HG03066 (cell line): ENCODE measurements at regions not wholly inside any gene's neighbourhood (a gene's known extent, or its start where the extent isn't known, plus 50 kb on each side); places are given as distances from the start of the nearest gene placed in this dataset.
"Not testable (repeated sequence)": the region's sequence is repeated elsewhere in the genome, so short reads cannot be mapped to it uniquely, and the experiment has no call there.

Experiments
- ATAC-seq: cut with Tn5 transposase; IDR thresholded peaks from one replicate; pipeline ENCODE4 v1.9.1; 2021; ENCODE audit warnings: low read depth; ENCODE audit not compliant: unreplicated experiment

- not testable (repeated sequence) for ATAC-seq
Observed at GRCh38 chr1:234785922-234786321, 175.9 kb upstream of the IRF2BP2 start.

- ATAC-seq, result not testable (repeated sequence)
Observed at GRCh38 chr1:234785471-234785919, 175.5 kb upstream of the IRF2BP2 start.

- not testable (repeated sequence) for ATAC-seq
Observed at GRCh38 chr1:234784108-234784507, 174.1 kb upstream of the IRF2BP2 start.

GRCh38 chr1:234782791-234783190 lies 172.8 kb upstream of the IRF2BP2 start:
- no peak for ATAC-seq

- no peak for ATAC-seq
Observed at GRCh38 chr1:234782105-234782751, 172.2 kb upstream of the IRF2BP2 start.

GRCh38 chr1:234781241-234782065 lies 171.5 kb upstream of the IRF2BP2 start:
- ATAC-seq, result no peak

GRCh38 chr1:234780531-234781162 lies 170.7 kb upstream of the IRF2BP2 start:
- ATAC-seq, result no peak

- ATAC-seq, result no peak
Observed at GRCh38 chr1:234780112-234780511, 170.1 kb upstream of the IRF2BP2 start.

- ATAC-seq, result not testable (repeated sequence)
Observed at GRCh38 chr1:234779600-234779999, 169.6 kb upstream of the IRF2BP2 start.

GRCh38 chr1:234779160-234779538 lies 169.2 kb upstream of the IRF2BP2 start:
- ATAC-seq, result no peak

- ATAC-seq, result no peak
Observed at GRCh38 chr1:234778221-234779159, 168.5 kb upstream of the IRF2BP2 start.

- no peak for ATAC-seq
Observed at GRCh38 chr1:234777856-234778220, 167.9 kb upstream of the IRF2BP2 start.

GRCh38 chr1:234776876-234777855 lies 167.2 kb upstream of the IRF2BP2 start:
- no peak for ATAC-seq

GRCh38 chr1:234776256-234776875 lies 166.4 kb upstream of the IRF2BP2 start:
- ATAC-seq, result no peak

GRCh38 chr1:234775477-234776246 lies 165.7 kb upstream of the IRF2BP2 start:
- ATAC-seq, result no peak

- no peak for ATAC-seq
Observed at GRCh38 chr1:234774971-234775370, 165.0 kb upstream of the IRF2BP2 start.

GRCh38 chr1:234773936-234774677 lies 164.1 kb upstream of the IRF2BP2 start:
- ATAC-seq, result no peak
